ENCODE measurements at regions not wholly inside any gene's neighbourhood (a gene's known extent, or its start where the extent isn't known, plus 50 kb on each side); places are given as distances from the start of the nearest gene placed in this dataset.
A peak's percentile ranks its signal among the peaks of the same experiment; 100 is the strongest.
"Not testable (repeated sequence)": the region's sequence is repeated elsewhere in the genome, so short reads cannot be mapped to it uniquely, and the experiment has no call there.

DNA sequence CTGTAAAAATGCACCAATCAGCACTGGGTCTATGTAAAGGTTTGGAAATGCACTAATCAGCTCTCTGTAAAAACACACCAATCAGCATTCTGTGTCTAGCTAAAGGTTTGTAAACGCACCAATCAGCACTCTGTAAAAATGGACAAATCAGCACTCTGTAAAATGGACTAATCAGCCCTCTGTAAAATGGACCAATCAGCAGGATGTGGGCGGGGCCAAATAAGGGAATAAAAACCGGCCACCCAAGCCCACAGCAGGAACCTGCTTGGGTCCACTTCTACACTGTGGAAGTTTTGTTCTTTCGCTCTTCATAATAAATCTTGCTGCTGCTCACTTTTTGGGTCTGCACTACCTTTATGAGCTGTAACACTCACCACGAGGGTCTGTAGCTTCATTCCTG is 101.0 kb downstream of the SMC2 start:
- DNase-seq: not testable (repeated sequence)

DNA sequence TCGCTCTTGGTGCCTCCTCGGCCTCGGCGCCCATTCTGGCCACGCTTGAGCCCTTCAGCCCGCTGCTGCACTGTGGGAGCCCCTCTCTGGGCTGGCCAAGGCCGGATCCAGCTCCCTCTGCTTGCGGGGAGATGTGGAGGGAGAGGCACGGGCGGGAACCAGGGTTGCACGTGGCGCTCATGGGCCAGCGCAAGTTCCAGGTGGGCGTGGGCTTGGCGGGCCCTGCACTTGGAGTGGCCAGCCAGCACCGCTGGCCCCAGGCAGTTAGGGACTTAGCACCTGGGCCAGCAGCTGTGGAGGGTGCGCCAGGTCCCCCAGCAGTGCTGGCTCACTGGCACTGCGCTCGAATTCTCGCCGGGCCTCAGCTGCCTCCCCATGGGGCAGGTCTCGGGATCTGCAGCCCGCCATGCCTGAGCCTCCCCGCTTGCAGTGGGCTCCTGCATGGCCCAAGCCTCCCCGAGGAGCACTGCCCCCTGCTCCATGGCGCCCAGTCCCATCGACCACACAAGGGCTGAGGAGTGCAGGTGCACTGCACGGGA is 106.4 kb downstream of the SMC2 start:
- DNase-seq: no peak

DNA sequence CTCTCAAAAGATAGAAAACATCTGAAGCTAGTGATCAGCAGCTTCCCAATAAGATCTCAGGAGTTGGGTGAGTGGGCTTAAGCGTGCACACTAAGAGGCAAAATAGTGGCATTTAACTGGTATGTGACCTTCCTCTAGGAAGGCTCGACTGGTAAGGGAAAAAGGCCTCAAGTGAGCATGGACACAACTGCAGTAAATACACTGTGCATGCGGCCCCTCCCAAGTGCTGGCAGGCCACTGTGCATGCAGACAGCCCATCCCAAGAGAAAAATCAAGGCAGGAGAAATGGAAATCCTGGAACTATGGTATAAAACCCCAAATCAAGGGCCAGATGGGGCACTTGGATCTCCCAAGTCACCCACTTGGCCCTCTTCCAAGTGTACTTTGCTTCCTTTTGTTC is 112.7 kb downstream of the SMC2 start:
- DNase-seq: no peak

DNA sequence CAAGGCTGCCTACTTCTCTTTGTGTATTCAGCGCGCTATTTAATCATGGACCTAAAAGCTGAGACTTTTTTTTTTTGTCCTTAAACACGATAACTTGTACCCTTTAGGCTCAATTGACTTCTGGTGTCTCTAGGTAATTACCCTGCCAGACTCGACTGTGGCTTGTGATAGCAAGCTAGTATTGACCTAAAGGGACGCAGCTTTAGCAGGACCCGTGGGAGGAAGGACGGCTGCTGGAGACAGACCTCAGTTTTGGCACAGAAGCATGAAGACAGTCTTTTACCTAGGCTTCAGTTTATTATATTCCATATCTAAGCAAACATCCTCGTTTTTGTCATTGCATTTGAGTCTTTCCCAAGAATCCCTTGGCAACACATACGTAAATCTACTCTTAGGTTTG is 115.3 kb downstream of the SMC2 start:
- no peak for DNase-seq

DNA sequence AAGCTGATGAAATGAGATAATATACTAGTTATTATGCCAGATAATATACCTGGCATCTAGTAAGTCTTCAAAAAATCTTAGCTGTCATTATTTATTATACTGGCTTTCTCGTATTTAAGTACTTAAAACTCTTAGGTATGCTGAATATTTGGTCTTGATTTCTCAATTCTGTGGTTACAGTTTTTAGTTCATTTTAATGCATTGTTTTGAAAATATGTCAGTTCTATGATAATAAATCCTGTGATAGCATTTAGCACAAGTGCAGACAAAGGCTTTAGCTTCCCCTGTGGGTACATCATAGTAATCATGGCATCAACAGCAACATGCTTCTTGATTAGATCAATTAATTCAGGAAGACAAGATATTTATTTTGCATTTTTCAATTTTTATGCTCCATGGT is 133.0 kb downstream of the SMC2 start:
- no peak for DNase-seq

DNA sequence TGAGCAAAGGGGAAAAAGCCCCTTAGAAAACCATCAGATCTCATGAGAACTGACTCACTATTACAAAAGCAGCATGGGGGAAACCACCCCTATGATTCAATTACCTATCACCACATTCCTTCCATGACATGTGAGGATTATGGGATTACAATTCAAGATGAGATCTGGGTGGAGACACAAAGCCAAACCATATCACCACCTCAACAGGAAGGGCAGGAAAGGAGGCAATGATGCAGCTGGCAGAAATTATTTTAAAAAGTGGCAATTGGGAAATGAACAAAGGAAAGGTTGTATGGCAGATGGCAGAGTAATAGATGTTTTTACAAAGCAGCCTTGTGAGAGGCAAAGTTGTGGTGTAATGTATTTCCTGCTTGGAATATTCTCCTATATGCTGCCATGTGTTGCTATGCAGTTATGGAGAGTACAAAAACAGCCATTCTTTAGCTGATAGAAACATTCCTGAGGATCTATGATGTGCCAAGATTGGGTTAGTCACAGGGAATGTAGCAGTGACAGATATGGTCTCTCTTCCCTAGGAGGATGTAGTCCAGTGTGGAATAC is 138.8 kb downstream of the SMC2 start:
- DNase-seq: no peak

DNA sequence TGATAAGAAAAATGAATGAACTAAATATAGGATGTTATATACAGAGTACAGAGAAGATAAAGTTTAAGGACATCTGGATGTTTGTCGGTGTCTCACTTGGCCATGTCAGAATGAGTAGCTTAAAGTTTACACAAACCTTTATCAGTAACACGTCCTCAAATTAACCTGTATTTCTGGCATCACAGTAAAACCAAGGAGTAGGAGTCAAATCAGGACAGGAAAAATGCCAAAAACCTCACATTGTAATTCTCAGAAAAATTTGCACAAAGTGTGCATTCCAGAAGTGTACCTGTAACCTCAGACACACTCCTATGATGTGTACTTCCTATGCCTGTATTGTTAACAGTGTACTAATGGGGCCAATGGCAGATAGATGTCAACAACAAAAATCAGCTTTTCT is 139.3 kb downstream of the SMC2 start:
- DNase-seq: no peak

DNA sequence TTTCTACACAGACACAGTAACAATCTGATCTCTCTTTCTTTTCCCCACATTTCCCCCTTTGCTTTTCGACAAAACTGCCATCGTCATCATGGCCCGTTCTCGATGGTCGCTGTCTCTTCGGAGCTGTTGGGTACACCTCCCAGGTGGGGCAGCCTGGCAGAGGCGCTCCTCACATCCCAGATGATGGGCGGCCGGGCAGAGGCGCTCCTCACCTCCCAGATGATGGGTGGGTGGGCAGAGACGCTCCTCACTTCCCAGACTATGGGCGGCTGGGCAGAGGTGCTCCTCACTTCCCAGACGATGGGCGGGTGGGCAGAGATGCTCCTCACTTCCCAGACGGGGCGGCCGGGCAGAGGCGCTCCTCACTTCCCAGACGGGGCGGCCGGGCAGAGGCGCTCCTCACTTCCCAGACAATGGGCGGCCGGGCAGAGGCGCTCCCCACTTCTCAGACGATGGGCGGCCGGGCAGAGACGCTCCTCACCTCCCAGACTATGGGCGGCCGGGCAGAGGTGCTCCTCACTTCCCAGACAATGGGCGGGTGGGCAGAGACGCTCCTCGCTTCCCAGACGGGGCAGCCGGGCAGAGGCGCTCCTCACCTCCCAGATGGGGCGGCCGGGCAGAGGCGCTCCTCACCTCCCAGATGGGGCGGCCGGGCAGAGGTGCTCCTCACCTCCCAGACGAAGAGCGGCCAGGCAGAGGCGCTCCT is 140.7 kb downstream of the SMC2 start:
- not testable (repeated sequence) for DNase-seq

DNA sequence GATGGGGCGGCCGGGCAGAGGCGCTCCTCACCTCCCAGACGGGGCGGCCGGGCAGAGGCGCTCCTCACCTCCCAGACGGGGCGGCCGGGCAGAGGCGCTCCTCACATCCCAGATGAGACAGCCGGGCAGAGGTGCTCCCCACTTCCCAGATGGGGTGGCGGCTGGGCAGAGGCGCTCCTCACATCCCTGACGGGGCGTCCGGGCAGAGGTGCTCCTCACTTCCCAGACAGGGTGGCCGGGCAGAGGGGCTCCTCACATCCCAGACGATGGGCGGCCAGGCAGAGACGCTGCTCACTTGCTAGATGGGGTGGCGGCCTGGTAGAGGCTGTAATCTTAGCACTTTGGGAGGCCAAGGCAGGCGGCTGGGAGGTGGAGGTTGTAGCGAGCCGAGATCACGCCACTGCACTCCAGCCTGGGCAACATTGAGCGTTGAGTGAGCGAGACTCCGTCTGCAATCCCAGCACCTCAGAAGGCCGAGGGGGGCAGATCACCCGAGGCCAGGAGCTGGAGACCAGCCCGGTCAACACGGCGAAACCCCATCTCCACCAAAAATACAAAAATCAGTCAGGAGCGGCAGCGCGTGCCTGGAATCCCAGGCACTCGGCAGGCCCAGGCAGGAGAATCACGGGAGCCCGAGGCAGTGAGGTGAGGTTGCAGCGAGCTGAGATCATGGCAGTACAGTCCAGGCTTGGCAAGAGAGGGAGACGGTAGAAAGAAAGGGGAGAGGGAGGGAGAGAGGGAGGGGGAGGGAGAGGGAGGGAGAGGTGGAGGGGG is 141.4 kb downstream of the SMC2 start:
- DNase-seq: not testable (repeated sequence)

DNA sequence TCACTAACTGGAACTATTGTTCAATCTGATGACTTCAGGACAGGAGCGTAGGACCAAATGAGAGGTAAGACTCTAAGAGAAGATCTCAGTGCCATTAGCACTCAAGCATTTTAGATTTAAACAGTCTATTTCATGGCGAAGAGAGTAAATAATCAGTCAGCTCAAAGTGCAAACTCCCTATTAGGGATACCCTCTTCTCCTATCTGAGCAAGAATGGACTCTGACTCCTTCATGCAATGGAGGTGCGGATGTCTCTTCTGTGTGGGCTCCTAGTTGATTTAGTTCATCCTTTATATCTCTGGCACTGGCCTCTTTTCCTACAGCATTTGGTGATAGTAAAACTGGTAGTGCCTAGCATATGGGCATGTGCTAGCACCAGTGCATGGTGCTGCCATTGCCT is 144.6 kb downstream of the SMC2 start:
- no peak for DNase-seq

DNA sequence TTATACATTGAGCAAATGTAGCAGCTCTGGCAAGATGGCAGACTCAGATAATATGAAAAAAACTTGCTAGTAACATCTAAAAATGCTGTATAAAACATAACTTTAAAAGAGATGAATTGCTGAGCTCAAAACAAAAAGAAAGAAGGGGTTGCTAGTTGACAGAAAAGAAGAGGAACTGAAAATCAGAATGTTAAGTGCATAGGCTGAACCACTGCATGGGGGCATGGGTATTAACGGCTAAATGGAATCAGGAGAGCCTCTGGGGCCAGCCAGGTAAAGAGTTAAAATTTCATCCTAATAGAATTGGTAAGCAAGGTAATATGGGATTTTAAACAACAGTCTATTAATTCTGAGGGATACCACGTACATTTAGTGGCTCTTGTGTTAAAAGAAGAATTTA is 146.8 kb downstream of the SMC2 start:
- DNase-seq: peak; percentile 2

DNA sequence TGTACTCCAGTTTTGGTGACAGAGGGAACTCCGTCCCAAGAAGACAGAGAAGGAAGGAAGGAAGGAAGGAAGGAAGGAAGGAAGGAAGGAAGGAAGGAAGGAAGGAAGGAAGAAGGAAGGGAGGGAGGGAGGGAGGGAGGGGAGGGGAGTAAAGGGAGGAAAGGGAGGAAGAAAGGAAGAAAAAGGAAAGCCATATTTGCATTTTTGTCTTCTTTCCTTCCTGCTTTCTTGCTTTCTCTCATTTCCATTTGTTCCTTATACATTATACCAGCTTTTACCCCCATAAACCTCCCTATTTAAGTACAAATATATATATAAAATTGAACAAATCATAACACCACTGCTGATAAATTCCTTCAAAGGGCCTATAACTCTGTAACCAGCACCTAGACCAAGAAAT is 151.8 kb downstream of the SMC2 start:
- no peak for DNase-seq

DNA sequence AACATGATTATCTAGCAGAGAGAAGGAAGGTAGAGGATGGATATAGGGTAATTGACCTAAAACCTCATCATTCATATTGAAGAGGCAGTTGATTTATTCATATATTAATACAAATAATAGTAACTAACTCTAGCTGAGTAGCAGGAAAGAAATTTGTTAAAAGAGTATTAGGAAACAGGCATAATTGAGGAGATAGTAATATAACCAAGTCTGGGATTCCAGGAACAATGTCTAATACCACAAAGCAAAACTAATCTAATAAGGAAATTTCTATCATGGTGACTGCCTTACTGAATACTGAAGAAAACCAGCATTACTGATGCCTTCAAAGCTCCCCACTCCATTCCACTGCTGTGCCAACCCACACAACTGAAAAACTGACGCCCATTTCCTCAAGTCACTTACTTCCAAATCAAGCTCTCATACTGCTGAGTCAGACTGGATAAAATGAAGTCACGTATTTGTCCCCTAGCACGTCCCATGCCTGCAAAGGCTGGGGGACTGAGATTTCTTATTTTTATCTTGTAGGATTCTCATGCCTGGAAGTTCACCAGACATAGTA is 153.9 kb downstream of the SMC2 start:
- DNase-seq: no peak

DNA sequence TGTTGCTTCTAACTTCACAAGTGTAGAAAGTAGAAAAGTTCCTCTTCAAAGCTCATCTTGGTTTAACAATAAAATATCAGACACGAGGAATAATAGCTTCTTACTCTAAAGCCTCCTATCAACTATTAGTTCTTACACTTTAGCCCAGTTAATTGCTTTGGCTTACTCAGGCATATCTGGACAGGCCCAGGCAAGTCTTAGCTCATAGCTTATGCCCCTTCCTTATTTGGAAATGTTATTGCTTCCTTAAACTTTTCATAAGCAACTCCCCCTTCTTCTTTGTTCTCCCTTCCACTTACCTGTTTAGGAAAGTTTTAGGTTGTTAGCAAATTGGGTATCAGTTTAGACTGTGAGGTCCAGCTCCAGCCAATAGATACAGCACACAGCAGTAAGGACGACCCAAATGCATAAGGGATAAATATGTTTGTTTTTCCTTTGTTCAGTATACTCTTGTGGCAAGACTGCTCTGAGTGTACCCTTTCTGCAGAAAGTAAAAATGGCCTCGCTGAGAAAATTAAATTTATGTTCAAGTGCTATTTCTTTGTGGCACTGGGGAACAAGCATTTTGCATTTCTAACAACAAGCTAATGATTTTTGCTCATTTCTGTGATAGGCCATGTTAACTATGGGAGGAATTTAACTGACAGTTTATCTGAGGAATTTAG is 162.1 kb downstream of the SMC2 start:
- no peak for DNase-seq

DNA sequence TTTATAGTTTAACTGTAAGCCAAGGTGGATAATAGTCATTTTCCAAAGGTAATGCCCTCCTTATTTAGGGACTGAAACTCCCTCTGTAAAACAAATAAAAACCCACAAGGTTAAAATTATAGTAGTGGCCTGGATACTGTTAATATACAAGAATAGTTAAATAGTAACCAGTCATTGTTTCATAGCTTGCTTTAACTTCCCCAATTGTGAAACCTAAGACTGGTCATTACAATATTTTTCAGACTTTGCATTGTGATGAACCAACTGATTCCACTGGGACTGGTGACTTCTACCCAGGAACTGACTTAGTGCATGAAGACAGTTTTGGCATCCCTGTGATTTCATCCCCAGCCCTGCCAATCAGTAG is 162.6 kb downstream of the SMC2 start:
- DNase-seq: no peak

DNA sequence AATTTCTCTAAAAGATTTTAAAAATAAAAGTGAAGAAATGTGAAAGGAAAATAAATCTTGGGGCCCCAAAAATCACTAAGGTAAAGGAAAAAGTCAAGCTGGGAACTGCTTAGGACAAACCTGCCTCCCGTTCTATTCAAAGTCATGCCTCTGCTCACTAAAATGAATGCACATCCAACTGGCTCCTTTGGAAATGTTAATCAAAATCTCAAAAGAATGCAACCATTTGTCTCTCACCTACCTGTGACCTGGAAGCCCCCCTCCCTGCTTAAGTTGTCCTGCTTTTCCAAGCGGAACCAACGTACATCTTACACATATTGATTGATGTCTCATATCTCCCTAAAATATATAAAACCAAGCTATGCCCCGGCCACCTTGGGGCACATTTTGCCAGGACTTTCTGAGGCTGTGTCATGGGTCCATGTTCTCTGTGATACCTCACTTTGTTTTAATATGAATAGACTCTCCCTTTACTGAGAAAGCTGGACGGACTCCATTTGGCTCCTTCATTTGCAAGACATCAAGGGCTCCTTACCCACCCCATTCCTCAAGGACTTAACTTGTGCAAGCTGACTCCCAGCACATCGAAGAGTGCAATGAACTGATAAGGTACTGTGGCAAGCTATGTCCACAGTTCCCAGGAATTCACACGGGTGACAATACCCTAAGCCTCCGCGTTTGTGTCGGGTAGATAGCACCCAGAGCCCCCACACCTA is 164.3 kb downstream of the SMC2 start:
- DNase-seq: no peak

DNA sequence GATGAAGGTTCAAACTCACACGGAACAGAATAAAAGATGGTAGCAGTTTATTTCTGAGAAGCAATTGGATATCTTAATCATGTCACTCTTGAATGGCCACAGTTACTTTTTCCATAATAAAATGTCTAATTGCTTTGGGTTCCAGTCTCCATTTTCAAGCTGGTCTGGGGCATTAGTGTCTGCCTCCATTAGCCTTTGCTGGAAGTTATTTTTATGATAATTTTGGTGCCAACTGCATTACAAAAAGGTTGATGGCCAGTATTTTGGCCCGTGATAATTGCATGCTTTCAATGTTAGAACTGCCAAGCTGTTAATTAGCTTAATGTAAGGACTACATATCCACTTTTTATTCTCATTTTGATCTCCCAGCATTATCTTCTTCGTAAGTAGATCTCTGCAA is 165.9 kb downstream of the SMC2 start:
- no peak for DNase-seq

DNA sequence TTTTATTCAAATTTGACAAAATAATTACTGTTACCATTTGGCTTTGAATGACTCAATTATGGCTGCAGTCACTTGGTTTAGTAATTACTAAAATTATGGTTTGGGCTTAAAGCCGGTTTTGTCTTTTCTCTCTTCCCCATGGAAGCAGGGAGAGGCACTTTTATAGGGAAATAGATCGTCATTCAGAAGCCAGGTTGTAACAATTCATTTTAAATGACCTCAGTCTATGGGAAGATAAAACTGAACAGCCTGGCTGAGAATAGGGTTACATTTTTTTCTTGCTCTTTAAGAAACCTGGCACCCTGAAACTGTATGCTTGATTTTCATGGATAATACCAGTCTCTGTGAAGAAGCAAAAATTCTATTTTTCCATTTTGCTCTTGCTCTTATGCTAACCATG is 169.8 kb downstream of the SMC2 start:
- DNase-seq: no peak

DNA sequence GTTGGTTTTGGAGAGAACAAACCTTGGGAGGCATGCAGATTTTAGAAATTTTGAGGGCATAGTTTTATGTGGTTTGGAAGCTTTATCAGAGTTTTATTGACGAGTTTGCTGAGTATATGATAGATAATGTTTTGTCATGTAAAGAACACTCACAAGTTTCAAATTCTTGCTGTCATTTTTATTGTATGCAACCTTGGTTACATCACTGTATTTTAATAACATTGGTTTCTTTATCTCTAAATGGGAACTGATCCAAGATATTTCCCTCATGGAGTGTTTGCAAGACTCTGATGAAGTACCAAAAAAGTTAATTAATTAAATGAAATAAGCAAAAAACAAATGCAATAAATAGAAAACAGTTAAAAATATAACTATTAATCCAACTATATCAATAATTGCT is 170.3 kb downstream of the SMC2 start:
- no peak for DNase-seq

DNA sequence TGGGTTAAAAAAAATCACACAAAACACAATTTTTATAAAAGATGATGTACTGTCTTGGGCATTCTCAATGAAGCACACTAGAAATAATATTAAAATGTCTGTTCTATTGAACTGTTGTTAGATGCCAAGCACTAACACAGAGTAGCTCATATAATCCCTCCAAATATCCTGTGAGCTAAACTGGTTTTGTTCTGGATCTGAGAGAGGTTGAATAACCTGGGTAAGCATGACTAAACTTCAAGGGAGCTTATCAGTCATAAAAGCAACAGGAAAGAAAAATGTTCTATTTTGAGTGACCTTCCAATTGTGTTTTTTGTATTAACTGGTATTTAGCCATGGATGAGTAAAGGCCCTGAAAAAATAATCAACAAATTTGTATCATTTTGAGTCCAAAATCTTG is 175.3 kb downstream of the SMC2 start:
- DNase-seq: no peak

DNA sequence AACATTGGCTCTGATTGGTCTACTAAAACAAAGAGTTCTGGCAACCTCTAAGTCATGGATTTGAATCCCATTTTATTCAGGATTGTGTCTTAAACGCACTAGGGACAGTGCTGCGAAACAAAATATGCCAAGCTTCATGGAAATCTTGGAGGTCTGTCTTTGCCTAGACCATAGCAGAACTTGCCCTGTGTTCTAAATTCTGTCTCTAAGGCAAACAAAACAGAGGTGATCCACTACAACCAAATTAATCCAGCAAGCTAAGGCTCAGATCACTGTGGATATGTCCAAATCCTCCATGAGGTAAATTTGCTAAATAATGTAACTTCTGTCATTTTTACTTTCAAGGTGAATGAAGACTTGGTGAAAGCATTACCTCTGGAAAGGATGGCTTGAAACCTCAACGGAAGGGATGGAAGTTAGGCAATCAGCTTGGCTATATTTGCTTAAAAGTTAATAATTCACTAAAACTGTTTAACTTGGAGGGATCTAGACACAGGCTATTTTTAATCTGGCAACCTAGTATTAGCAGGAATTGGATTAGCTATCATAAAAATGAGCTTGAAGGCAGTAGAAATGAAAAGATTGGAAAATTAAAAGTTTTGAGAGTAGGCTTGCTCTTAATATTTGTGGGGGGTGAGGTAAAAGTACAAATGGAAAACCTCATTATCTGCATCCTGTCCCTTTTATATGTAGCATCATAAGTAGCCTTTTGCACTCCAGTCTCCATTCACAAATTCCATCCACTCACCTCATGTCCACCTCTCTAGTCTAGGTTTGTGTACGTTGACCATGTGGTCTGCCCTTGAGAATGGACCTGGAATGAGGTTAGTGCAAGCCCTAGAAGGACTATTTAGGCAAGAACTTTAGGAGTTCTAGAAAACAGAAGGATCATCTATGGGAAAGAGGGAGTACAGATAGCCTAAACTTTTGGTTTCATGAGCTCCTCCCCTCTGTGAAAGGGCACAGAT is 176.2 kb downstream of the SMC2 start:
- no peak for DNase-seq
